ENCODE measurements at regions not wholly inside any gene's neighbourhood (a gene's known extent, or its start where the extent isn't known, plus 50 kb on each side); places are given as distances from the start of the nearest gene placed in this dataset.

DNA sequence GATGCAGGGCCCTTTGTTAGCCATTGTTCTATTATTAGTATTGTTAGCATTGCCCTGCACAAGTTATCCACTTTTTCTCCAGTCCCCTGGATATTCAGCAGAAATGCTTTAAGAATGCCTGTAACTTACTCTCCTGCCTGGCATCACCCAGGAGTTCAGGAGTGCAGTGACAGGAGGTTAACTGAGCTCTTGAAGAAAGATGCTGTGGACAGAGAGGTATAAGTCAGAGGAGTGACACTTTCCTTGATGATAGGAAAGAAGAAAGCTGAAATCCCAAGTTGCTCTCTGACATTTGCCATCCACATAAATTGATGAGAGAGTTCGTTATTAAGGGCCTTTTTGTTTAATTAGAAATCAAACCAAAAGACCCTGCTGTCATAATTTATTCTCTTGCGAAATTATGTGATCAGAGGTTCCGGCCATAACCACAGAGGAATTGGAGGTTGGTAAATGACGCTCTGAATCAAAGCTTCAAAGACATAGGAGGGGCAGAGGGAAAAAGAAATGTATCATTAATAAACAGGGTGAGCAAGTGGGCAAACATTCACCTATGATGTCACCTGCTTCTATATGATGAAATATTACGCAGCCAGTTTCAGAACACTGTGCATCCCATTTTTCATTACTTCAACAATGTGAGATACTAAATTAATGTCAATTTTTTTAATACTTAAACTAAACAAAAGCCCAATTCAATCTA, 230.2 kb upstream of the JADE1 start:
- no peak overlapping the region for H3K4me3 Mint-ChIP-seq (ENCODE audit: unreplicated experiment)
- no peaks in the 10 kb centered on the region for H3K27me3 Mint-ChIP-seq (ENCODE audit: insufficient read depth, unreplicated experiment)
- DNase-seq (ENCODE audit: unreplicated experiment) = no peak
- no peaks in the 10 kb centered on the region for H3K36me3 Mint-ChIP-seq (ENCODE audit: insufficient read depth, unreplicated experiment)
- H3K27ac Mint-ChIP-seq (ENCODE audit: low read depth, unreplicated experiment) = no peak overlapping the region
- intact Hi-C loops (cut with micrococcal nuclease) = no loop called here
- H3K9me3 Mint-ChIP-seq (ENCODE audit: unreplicated experiment) = no peaks in the 10 kb centered on the region
- ChIA-PET CTCF (interaction anchor here (0.6 to 0.9 kb wide), 3 partner anchors 10 to 250 kb away, joined by 3 to 4 read pairs (median 3); no protein-coding TSS in a partner anchor), POLR2A (no interaction called here)
- no TSS peak for BruUV-seq (replicated peaks)
- peaks cover 8% of the 10 kb centered on the region for H3K4me1 Mint-ChIP-seq (ENCODE audit: insufficient read depth, unreplicated experiment)
- TF ChIP-seq, protein P1, sequence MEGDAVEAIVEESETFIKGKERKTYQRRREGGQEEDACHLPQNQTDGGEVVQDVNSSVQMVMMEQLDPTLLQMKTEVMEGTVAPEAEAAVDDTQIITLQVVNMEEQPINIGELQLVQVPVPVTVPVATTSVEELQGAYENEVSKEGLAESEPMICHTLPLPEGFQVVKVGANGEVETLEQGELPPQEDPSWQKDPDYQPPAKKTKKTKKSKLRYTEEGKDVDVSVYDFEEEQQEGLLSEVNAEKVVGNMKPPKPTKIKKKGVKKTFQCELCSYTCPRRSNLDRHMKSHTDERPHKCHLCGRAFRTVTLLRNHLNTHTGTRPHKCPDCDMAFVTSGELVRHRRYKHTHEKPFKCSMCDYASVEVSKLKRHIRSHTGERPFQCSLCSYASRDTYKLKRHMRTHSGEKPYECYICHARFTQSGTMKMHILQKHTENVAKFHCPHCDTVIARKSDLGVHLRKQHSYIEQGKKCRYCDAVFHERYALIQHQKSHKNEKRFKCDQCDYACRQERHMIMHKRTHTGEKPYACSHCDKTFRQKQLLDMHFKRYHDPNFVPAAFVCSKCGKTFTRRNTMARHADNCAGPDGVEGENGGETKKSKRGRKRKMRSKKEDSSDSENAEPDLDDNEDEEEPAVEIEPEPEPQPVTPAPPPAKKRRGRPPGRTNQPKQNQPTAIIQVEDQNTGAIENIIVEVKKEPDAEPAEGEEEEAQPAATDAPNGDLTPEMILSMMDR (IDR thresholded peaks at IDR 0.05; ENCODE audit: unreplicated experiment) = no peak

DNA sequence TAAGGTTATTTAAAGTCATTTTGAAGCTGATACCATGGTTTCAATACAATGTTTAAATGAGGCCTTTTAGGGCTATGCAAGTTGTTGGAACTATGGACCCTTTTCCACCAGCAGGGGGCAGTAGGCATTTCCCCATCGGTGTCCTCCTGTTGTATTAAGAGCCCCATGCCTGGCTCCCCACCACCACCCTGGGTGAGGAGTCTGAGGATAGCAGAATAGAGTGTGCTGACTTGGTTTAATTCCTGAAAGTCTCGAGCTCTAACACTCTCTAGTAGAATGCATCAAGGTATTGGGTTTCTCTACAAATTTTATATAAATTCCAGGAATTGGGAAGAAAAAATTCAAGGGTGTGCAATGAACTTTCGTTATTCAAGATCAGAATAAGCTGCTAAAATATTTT, 234.8 kb upstream of the JADE1 start:
- intact Hi-C loops (cut with micrococcal nuclease) = loop anchor here (1.0 kb wide), 1 partner anchor 235 kb away; the partner anchor contains the start of gene JADE1
- DNase-seq (ENCODE audit: unreplicated experiment) = peak; percentile 79
- TF ChIP-seq, protein P1 (IDR thresholded peaks at IDR 0.05; ENCODE audit: unreplicated experiment) = peak; percentile 61
- Mint-ChIP-seq H3K4me1 (ENCODE audit: insufficient read depth, unreplicated experiment) (peaks cover 32% of the 10 kb centered on the region), H3K27me3 (ENCODE audit: insufficient read depth, unreplicated experiment) (no peaks in the 10 kb centered on the region), H3K4me3 (ENCODE audit: unreplicated experiment) (no peak overlapping the region), H3K9me3 (ENCODE audit: unreplicated experiment) (no peaks in the 10 kb centered on the region), H3K27ac (ENCODE audit: low read depth, unreplicated experiment) (no peak overlapping the region), H3K36me3 (ENCODE audit: insufficient read depth, unreplicated experiment) (no peaks in the 10 kb centered on the region)
- ChIA-PET CTCF (interaction anchor here (0.6 to 3.7 kb wide), 32 partner anchors 8 to 391 kb away, joined by 3 to 50 read pairs (median 4); partner anchors contain the start of gene JADE1), POLR2A (interaction anchor here (0.8 to 2.1 kb wide), 5 partner anchors 12 to 147 kb away, joined by 3 to 16 read pairs (median 4); no protein-coding TSS in a partner anchor)
- BruUV-seq (replicated peaks) = no TSS peak

DNA sequence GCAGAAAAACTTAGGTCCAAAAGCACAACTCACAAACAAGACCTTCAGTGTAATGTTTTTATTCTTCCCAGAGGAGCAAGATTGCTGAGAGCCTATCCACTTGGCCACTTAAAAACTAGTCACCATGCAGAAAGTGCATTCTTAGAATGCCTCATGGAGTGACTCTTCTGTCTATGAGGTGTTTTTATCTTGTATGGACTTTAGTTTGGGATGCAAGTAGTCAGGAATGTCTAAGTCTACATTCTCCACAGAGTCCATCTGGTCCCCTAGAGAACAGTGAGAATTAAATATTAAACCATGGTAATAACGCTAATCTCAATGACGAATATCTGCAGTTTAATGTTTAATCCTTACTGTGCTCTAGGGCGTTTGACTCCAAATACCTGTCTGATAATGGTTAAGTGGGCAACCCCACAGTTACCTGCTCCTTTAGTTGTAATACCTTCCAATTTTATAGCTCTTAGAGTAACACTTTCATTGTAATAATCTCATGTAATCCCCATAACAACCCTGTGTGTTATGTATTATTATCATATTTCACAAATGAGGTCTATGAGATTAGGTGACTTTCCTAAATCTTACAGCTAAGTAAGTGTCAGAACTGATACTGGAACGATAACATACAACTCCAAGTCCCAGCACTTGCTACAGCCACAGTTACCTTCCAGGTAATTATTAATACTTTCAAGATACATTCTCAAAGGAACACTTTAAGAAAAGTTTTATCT, 235.6 kb upstream of the JADE1 start:
- no peak for DNase-seq (ENCODE audit: unreplicated experiment)
- TF ChIP-seq, protein P1 (IDR thresholded peaks at IDR 0.05; ENCODE audit: unreplicated experiment) = no peak
- POLR2A ChIA-PET = interaction anchor here (0.7 to 2.3 kb wide), 6 partner anchors 21 to 238 kb away, joined by 3 to 16 read pairs (median 4); partner anchors contain the start of gene JADE1
- Mint-ChIP-seq H3K36me3 (ENCODE audit: insufficient read depth, unreplicated experiment) (no peaks in the 10 kb centered on the region), H3K4me1 (ENCODE audit: insufficient read depth, unreplicated experiment) (peaks cover 33% of the 10 kb centered on the region), H3K4me3 (ENCODE audit: unreplicated experiment) (no peak overlapping the region), H3K27me3 (ENCODE audit: insufficient read depth, unreplicated experiment) (no peaks in the 10 kb centered on the region), H3K9me3 (ENCODE audit: unreplicated experiment) (no peaks in the 10 kb centered on the region), H3K27ac (ENCODE audit: low read depth, unreplicated experiment) (peak overlapping the region; percentile 83)
- CTCF ChIA-PET = interaction anchor here (0.6 to 3.7 kb wide), 31 partner anchors 8 to 1067 kb away, joined by 3 to 50 read pairs (median 4); partner anchors contain the start of gene JADE1
- intact Hi-C loops (cut with micrococcal nuclease) = loop anchor here (1.0 kb wide), 1 partner anchor 235 kb away; the partner anchor contains the start of gene JADE1
- BruUV-seq (replicated peaks) = no TSS peak

DNA sequence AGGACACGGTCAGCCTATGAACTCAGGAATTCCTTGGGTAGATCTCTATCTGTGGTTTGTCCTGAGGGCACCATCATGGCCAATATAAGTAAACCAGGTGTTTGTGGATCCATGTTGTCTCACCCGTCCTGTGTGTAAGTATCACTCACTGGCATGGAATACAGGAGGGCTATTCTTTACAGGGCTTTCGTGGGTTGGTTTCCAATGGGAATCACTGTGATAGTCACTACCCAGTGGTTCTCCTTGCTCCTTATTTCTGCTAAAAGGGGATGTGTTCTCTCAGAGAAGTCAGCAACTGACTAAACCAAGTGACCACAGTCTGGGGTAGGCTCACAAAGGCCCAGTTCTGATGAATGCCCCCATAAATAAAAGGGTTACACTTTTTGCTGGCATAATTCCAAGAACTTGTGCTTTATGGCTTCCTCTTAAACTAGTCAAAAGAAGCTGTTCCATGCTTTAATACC, 236.7 kb upstream of the JADE1 start:
- Mint-ChIP-seq H3K9me3 (ENCODE audit: unreplicated experiment) (no peaks in the 10 kb centered on the region), H3K4me3 (ENCODE audit: unreplicated experiment) (no peak overlapping the region), H3K27ac (ENCODE audit: low read depth, unreplicated experiment) (peak overlapping the region; percentile 83), H3K4me1 (ENCODE audit: insufficient read depth, unreplicated experiment) (peaks cover 33% of the 10 kb centered on the region), H3K27me3 (ENCODE audit: insufficient read depth, unreplicated experiment) (no peaks in the 10 kb centered on the region), H3K36me3 (ENCODE audit: insufficient read depth, unreplicated experiment) (no peaks in the 10 kb centered on the region)
- TF ChIP-seq, protein P1 (IDR thresholded peaks at IDR 0.05; ENCODE audit: unreplicated experiment) = no peak
- POLR2A ChIA-PET = interaction anchor here (0.7 to 2.3 kb wide), 9 partner anchors 19 to 239 kb away, joined by 3 to 16 read pairs (median 4); partner anchors contain the start of gene JADE1
- BruUV-seq (replicated peaks) = no TSS peak
- CTCF ChIA-PET = interaction anchor here (0.8 to 2.8 kb wide), 10 partner anchors 9 to 1068 kb away, joined by 3 to 22 read pairs (median 4); partner anchors contain the start of gene JADE1
- intact Hi-C loops (cut with micrococcal nuclease) = no loop called here
- DNase-seq (ENCODE audit: unreplicated experiment) = no peak

Measured in MCF 10A (cell line).